GM12878 (cell line): ENCODE measurements at regions not wholly inside any gene's neighbourhood (a gene's known extent, or its start where the extent isn't known, plus 50 kb on each side); places are given as distances from the start of the nearest gene placed in this dataset.

Experiments used
- ATAC-seq: fragments of 200-7000 bp; cut with Tn5 transposase; 3 replicates; pipeline ENCODE4 v1.9.1; 2020; ENCODE audit warnings: mild to moderate bottlenecking, moderate library complexity
- BruUV-seq: library from RNA; stranded (reverse); fragments of 400-500 nt; replicated peaks from 2 replicates; lab custom pipeline; 2021; lab: Mats Ljungman, UMichigan
- CTCF ChIA-PET: fragments of 300-600 bp; sonication (Branson Sonifier 250); formaldehyde crosslinking; extraction: SDS; loops from one replicate; lab custom pipeline; 2021; ENCODE audit warnings: inconsistent platforms; lab: Yijun Ruan, JAX
- POLR2A ChIA-PET: fragments of 350-600 bp; formaldehyde crosslinking; extraction: SDS; loops from one replicate; lab custom pipeline; 2021; ENCODE audit warnings: inconsistent platforms; lab: Charles Lee
- RAD21 ChIA-PET: fragments of 300-600 bp; sonication (Branson Sonifier 250); formaldehyde crosslinking; loops from one replicate; lab custom pipeline; 2023; ENCODE audit warnings: antibody characterized with exemption; ENCODE audit not compliant: unreplicated experiment; lab: Charles Lee
- SMC1A ChIA-PET: fragments of 300-600 bp; sonication (Branson Sonifier 250); formaldehyde crosslinking; loops from one replicate; lab custom pipeline; 2023; ENCODE audit not compliant: unreplicated experiment, uncharacterized antibody; lab: Charles Lee
- DNase-seq: peaks from one replicate; pipeline ENCODE4 v3.0.0-alpha.2; 2011; ENCODE audit warnings: low read depth, low spot score
- FAIRE-seq: peaks from 3 replicates; lab custom pipeline; 2011; peaks lifted over from hg19 to GRCh38; lab: Jason Lieb, UNC
- H2AFZ ChIP-seq: 2 replicates; pipeline ENCODE4 v1.6.0; 2011; ENCODE audit warnings: low read depth, low read length, control low read depth; ENCODE audit not compliant: control insufficient read depth
- H3K27ac ChIP-seq: 2 replicates; pipeline ENCODE4 v1.5.1; 2011; ENCODE audit warnings: control low read depth; ENCODE audit not compliant: control insufficient read depth, insufficient read depth
- H3K27me3 ChIP-seq, 2 experiments: replicated peaks in 1 of 2; 2 replicates each; pipeline versions ENCODE4 v1.6.0 to v1.6.1; 2011; ENCODE audit warnings: low read length in 1 of 2; ENCODE audit not compliant: control insufficient read depth in 2 of 2, insufficient read depth in 2 of 2
- H3K36me3 ChIP-seq, 2 experiments: 2 replicates each; pipeline ENCODE4 v1.5.1; 2011; ENCODE audit warnings: low read length in 1 of 2; ENCODE audit not compliant: control insufficient read depth in 2 of 2, insufficient read depth in 2 of 2
- H3K4me1 ChIP-seq: 2 replicates; pipeline ENCODE4 v1.6.1; 2011; ENCODE audit warnings: mild to moderate bottlenecking, low read length, moderate library complexity, mixed read lengths; ENCODE audit not compliant: control insufficient read depth, insufficient read depth
- H3K4me2 ChIP-seq: 2 replicates; pipeline ENCODE4 v1.6.0; 2011; ENCODE audit warnings: control low read depth; ENCODE audit not compliant: control insufficient read depth, insufficient read depth
- H3K4me3 ChIP-seq: fragments of 200-600 bp; sonication (generic); 2 replicates; pipeline ENCODE4 v1.5.1; 2016
- H3K79me2 ChIP-seq: 2 replicates; pipeline ENCODE4 v1.6.0; 2011; ENCODE audit warnings: low read length; ENCODE audit not compliant: control insufficient read depth, insufficient read depth
- H3K9ac ChIP-seq: 2 replicates; pipeline ENCODE4 v1.8.0; 2011; ENCODE audit warnings: low read length, control low read depth, mixed read lengths; ENCODE audit not compliant: control insufficient read depth, insufficient read depth
- H3K9me3 ChIP-seq: replicated peaks from 3 replicates; pipeline ENCODE4 v1.5.1; 2011; ENCODE audit warnings: mild to moderate bottlenecking, low read length; ENCODE audit not compliant: control insufficient read depth, insufficient read depth
- H4K20me1 ChIP-seq: 2 replicates; pipeline ENCODE4 v1.6.0; 2011; ENCODE audit not compliant: control insufficient read depth, insufficient read depth
- CBFB ChIP-seq: IDR thresholded peaks from 2 replicates; pipeline ENCODE4 v1.6.1; 2016; ENCODE audit warnings: antibody characterized with exemption, low read depth
- CHD2 ChIP-seq: IDR thresholded peaks from 2 replicates; pipeline ENCODE4 v1.6.1; 2011; ENCODE audit warnings: low read depth, low read length, improper control_type of control experiment, borderline replicate concordance
- CHD4 ChIP-seq: fragments of 200-600 bp; sonication (generic); IDR thresholded peaks from 2 replicates; pipeline ENCODE4 v1.6.1; 2016; ENCODE audit warnings: mild to moderate bottlenecking
- E2F8 ChIP-seq: fragments of 450-650 bp; IDR thresholded peaks from 2 replicates; pipeline ENCODE4 v1.6.1; 2018; ENCODE audit warnings: mild to moderate bottlenecking, low read depth, moderate library complexity; ENCODE audit not compliant: partially characterized antibody
- EED ChIP-seq: sonication (generic); IDR thresholded peaks from 2 replicates; pipeline ENCODE4 v1.6.1; 2016; ENCODE audit warnings: antibody characterized with exemption, low read depth
- FOXK2 ChIP-seq: fragments of 450-650 bp; IDR thresholded peaks from 2 replicates; pipeline ENCODE4 v1.6.1; 2017; ENCODE audit warnings: mild to moderate bottlenecking, moderate library complexity
- FOXM1 ChIP-seq: IDR thresholded peaks from 2 replicates; pipeline ENCODE4 v1.6.1; 2012; ENCODE audit warnings: low read depth, mild to moderate bottlenecking, inconsistent platforms, low read length, moderate library complexity
- GATAD2B ChIP-seq: fragments of 450-650 bp; conservative IDR thresholded peaks from 2 replicates; pipeline ENCODE4 v1.6.1; 2017; ENCODE audit warnings: low read depth, mild to moderate bottlenecking, moderate library complexity
- HDAC2 ChIP-seq: fragments of 200-600 bp; sonication (generic); IDR thresholded peaks from 2 replicates; pipeline ENCODE4 v1.6.1; 2017
- HSF1 ChIP-seq: fragments of 150-350 bp; IDR thresholded peaks from 2 replicates; pipeline ENCODE4 v1.6.1; 2014; ENCODE audit warnings: mild to moderate bottlenecking, low read depth, low read length
- JUNB ChIP-seq: IDR thresholded peaks from 2 replicates; pipeline ENCODE4 v1.6.1; 2016; ENCODE audit warnings: antibody characterized with exemption, mild to moderate bottlenecking
- JUND ChIP-seq: IDR thresholded peaks from 2 replicates; pipeline ENCODE4 v1.6.1; 2012; ENCODE audit warnings: low read depth, mild to moderate bottlenecking, low read length, improper control_type of control experiment, moderate library complexity
- NBN ChIP-seq: fragments of 450-650 bp; IDR thresholded peaks from 2 replicates; pipeline ENCODE4 v1.6.1; 2016
- NFIC ChIP-seq: IDR thresholded peaks from 2 replicates; pipeline ENCODE4 v1.6.1; 2012; ENCODE audit warnings: low read depth, mild to moderate bottlenecking, inconsistent platforms, low read length, moderate library complexity
- RB1 ChIP-seq: fragments of 450-650 bp; formaldehyde crosslinking; IDR thresholded peaks from 2 replicates; pipeline ENCODE4 v1.6.1; 2017; ENCODE audit warnings: mild to moderate bottlenecking, borderline replicate concordance
- SIX5 ChIP-seq: IDR thresholded peaks from 2 replicates; pipeline ENCODE4 v1.6.1; 2011; ENCODE audit warnings: mild to moderate bottlenecking, low read depth, low read length, moderate library complexity; ENCODE audit not compliant: severe bottlenecking
- SPI1 ChIP-seq: IDR thresholded peaks from 2 replicates; pipeline ENCODE4 v1.6.1; 2011; ENCODE audit warnings: low read depth, mild to moderate bottlenecking, low read length, moderate library complexity, borderline replicate concordance; ENCODE audit not compliant: insufficient read depth
- TAF1 ChIP-seq: IDR thresholded peaks from 2 replicates; pipeline ENCODE4 v1.6.1; 2011; ENCODE audit warnings: mild to moderate bottlenecking, low read depth, low read length, borderline replicate concordance
- ZBTB33 ChIP-seq: fragments of 450-650 bp; IDR thresholded peaks from 2 replicates; pipeline ENCODE4 v1.6.1; 2017; ENCODE audit warnings: mild to moderate bottlenecking
- ZNF207 ChIP-seq: fragments of 450-650 bp; IDR thresholded peaks from 2 replicates; pipeline ENCODE4 v1.6.1; 2014; ENCODE audit warnings: antibody characterized with exemption, mild to moderate bottlenecking, borderline replicate concordance
- WGBS: methylation state at CpG from one replicate; pipeline ENCODE4 v1.1.6; 2016; ENCODE audit warnings: low lambda C conversion rate; ENCODE audit not compliant: insufficient replicate concordance, insufficient coverage; ENCODE audit errors: missing lambda C conversion rate; 5-methylcytosine and 5-hydroxymethylcytosine counted together
- in situ Hi-C: fragments of 300-500 bp; cut with MboI; formaldehyde crosslinking; loops from 9 replicates; pipeline ENCODE4 v1.14.3; 2018; ENCODE audit warnings: mixed read lengths
- intact Hi-C: fragments of 100-400 bp; cut with micrococcal nuclease; formaldehyde crosslinking; loops from one replicate; pipeline ENCODE4 v1.14.2; 2022; ENCODE audit not compliant: unreplicated experiment

GRCh38 chr2:102888514-102888913, 126.7 kb downstream of the TMEM182 start:
- FAIRE-seq (no peak), ATAC-seq (no peak), DNase-seq (no peak)
- intact Hi-C loops (no loop called here), in situ Hi-C loops (no loop called here)
- TF ChIP-seq FOXK2: no peak
- TF ChIP-seq CBFB: no peak
- no peak for TF ChIP-seq HSF1
- TF ChIP-seq JUNB: no peak
- no peak for TF ChIP-seq ZNF207
- no peak for TF ChIP-seq TAF1
- TF ChIP-seq NFIC: no peak
- TF ChIP-seq GATAD2B: no peak
- no peak for TF ChIP-seq RB1
- TF ChIP-seq ZBTB33: no peak
- TF ChIP-seq JUND: no peak
- TF ChIP-seq CHD4: no peak
- TF ChIP-seq NBN: no peak
- no peak for TF ChIP-seq E2F8
- no peak for TF ChIP-seq SIX5
- no peak for TF ChIP-seq EED
- no peak for TF ChIP-seq CHD2
- TF ChIP-seq SPI1: no peak
- TF ChIP-seq HDAC2: no peak
- no peak for TF ChIP-seq FOXM1
- BruUV-seq: no TSS peak
- no peaks in the 10 kb centered on the region for H3K4me1 ChIP-seq
- H3K27ac ChIP-seq: no peak overlapping the region
- WGBS: 8% methylated on average over 4 of the region's 4 CpGs
- ChIA-PET SMC1A (no interaction called here), POLR2A (no interaction called here), RAD21 (no interaction called here), CTCF (no interaction called here)
- no peaks in the 10 kb centered on the region; a peak in 2 of 4 replicates for H3K27me3 ChIP-seq
- H2AFZ ChIP-seq: no peak overlapping the region
- no peak overlapping the region for H3K4me3 ChIP-seq
- H3K4me2 ChIP-seq: no peak overlapping the region
- H3K9ac ChIP-seq: no peak overlapping the region
- no peaks in the 10 kb centered on the region for H3K9me3 ChIP-seq
- H3K79me2 ChIP-seq: no peaks in the 10 kb centered on the region
- no peaks in the 10 kb centered on the region for H3K36me3 ChIP-seq
- no peaks in the 10 kb centered on the region for H4K20me1 ChIP-seq
